SK-N-SH (cell line): ENCODE measurements at regions not wholly inside any gene's neighbourhood (a gene's known extent, or its start where the extent isn't known, plus 50 kb on each side); places are given as distances from the start of the nearest gene placed in this dataset.

ENCODE experiments used
- CTCF ChIA-PET: fragments of 300-600, 350-600 bp; formaldehyde crosslinking; extraction: SDS; loops from one replicate; lab custom pipeline; 2021; lab: Yijun Ruan, JAX
- POLR2A ChIA-PET: fragments of 350-600 bp; sonication (Branson Sonifier 250); formaldehyde crosslinking; extraction: SDS; loops from one replicate; lab custom pipeline; 2020; ENCODE audit warnings: antibody characterized with exemption, inconsistent platforms; lab: Yijun Ruan, JAX
- DNase-seq: peaks from one replicate; pipeline ENCODE4 v3.0.0; 2012
- H2AFZ ChIP-seq: fragments of 200-600 bp; sonication (generic); 2 replicates; pipeline ENCODE4 v1.8.1; 2016; ENCODE audit warnings: antibody characterized with exemption, mild to moderate bottlenecking, low read depth
- H3F3A ChIP-seq: fragments of 200-600 bp; sonication (generic); replicated peaks from 2 replicates; pipeline ENCODE3; 2016; ENCODE audit warnings: antibody characterized with exemption, mild to moderate bottlenecking; ENCODE audit not compliant: insufficient read depth
- H3K27ac ChIP-seq, 2 experiments: fragments of 200-500 bp in 1 of 2; fragments of 200-600 bp in 1 of 2; sonication (Bioruptor generic) in 1 of 2; sonication (generic), shearing (Covaris generic) in 1 of 2; 2 replicates each; pipeline versions ENCODE4 v1.5.1 to v1.6.1; 2014 to 2016; ENCODE audit warnings: low read depth in 2 of 2, inconsistent platforms in 1 of 2, low read length in 1 of 2, mild to moderate bottlenecking in 1 of 2, mixed read lengths in 1 of 2
- H3K27me3 ChIP-seq: fragments of 200-600 bp; sonication (generic), shearing (Covaris generic); 2 replicates; pipeline ENCODE4 v1.6.1; 2016; ENCODE audit warnings: mixed run types; ENCODE audit not compliant: insufficient read depth
- H3K36me3 ChIP-seq, 2 experiments: fragments of 200-500 bp in 1 of 2; fragments of 200-600 bp in 1 of 2; sonication (Bioruptor generic) in 1 of 2; sonication (generic) in 1 of 2; replicated peaks in 1 of 2; 2 replicates each; pipeline versions ENCODE3 to v1.5.1; 2014 to 2016; ENCODE audit warnings: low read length in 1 of 2, mild to moderate bottlenecking in 1 of 2; ENCODE audit not compliant: insufficient read depth in 2 of 2, control insufficient read depth in 1 of 2
- H3K4me1 ChIP-seq, 2 experiments: fragments of 200-500 bp in 1 of 2; fragments of 200-600 bp in 1 of 2; sonication (Bioruptor generic) in 1 of 2; sonication (generic), shearing (Covaris generic) in 1 of 2; 2 replicates each; pipeline versions ENCODE4 v1.5.1 to v1.6.1; 2014 to 2016; ENCODE audit warnings: low read depth in 1 of 2, low read length in 1 of 2, mixed run types in 1 of 2; ENCODE audit not compliant: insufficient read depth in 2 of 2, control insufficient read depth in 1 of 2
- H3K4me2 ChIP-seq: fragments of 200-600 bp; sonication (generic), shearing (Covaris generic); 2 replicates; pipeline ENCODE4 v1.6.1; 2017; ENCODE audit warnings: mixed run types
- H3K4me3 ChIP-seq, 2 experiments: fragments of 200-500 bp in 1 of 2; fragments of 200-600 bp in 1 of 2; sonication (Bioruptor generic) in 1 of 2; sonication (generic), shearing (Covaris generic) in 1 of 2; 2 replicates each; pipeline versions ENCODE4 v1.5.1 to v1.8.1; 2014 to 2016; ENCODE audit warnings: low read depth in 2 of 2, inconsistent platforms in 1 of 2, low read length in 1 of 2, mild to moderate bottlenecking in 1 of 2, mixed read lengths in 1 of 2, moderate library complexity in 1 of 2
- H3K79me2 ChIP-seq: fragments of 200-600 bp; sonication (generic); 2 replicates; pipeline ENCODE4 v1.8.1; 2017; ENCODE audit warnings: mild to moderate bottlenecking; ENCODE audit not compliant: insufficient read depth
- H3K9ac ChIP-seq: fragments of 200-600 bp; sonication (generic); 2 replicates; pipeline ENCODE4 v1.6.1; 2017; ENCODE audit warnings: mixed run types
- H3K9me2 ChIP-seq: fragments of 200-600 bp; sonication (generic); 2 replicates; pipeline ENCODE4 v1.6.1; 2017; ENCODE audit warnings: mixed run types
- H3K9me3 ChIP-seq: fragments of 200-600 bp; sonication (generic); 2 replicates; pipeline ENCODE4 v1.6.1; 2017; ENCODE audit warnings: mixed run types, mild to moderate bottlenecking, moderate library complexity
- H4K20me1 ChIP-seq: fragments of 200-600 bp; sonication (generic); 2 replicates; pipeline ENCODE4 v1.6.1; 2017; ENCODE audit warnings: mild to moderate bottlenecking, mixed run types; ENCODE audit not compliant: insufficient read depth
- CHD2 ChIP-seq: fragments of 150-350 bp; IDR thresholded peaks from 2 replicates; pipeline ENCODE4 v1.6.1; 2018; ENCODE audit warnings: low read length; ENCODE audit not compliant: partially characterized antibody
- ELF1 ChIP-seq: IDR thresholded peaks from 2 replicates; pipeline ENCODE4 v1.4.0; 2012
- EZH2phosphoT487 ChIP-seq: fragments of 200-600 bp; sonication (generic); IDR thresholded peaks from 2 replicates; pipeline ENCODE4 v1.6.1; 2017; ENCODE audit warnings: low read depth, mixed run types, mild to moderate bottlenecking, antibody characterized with exemption, moderate library complexity, borderline replicate concordance
- FOXM1 ChIP-seq: IDR thresholded peaks from 2 replicates; pipeline ENCODE4 v1.4.0; 2012; ENCODE audit warnings: low read depth, mild to moderate bottlenecking
- GABPA ChIP-seq: IDR thresholded peaks from 2 replicates; pipeline ENCODE4 v1.4.0; 2012; ENCODE audit warnings: low read depth, mild to moderate bottlenecking
- GATA2 ChIP-seq: sonication (generic); formaldehyde crosslinking; IDR thresholded peaks from 2 replicates; pipeline ENCODE4 v1.5.0; 2020; ENCODE audit warnings: mild to moderate bottlenecking, missing genetic modification reagents
- IRF3 ChIP-seq: fragments of 150-350 bp; IDR thresholded peaks from 2 replicates; pipeline ENCODE4 v1.6.1; 2016; ENCODE audit warnings: mild to moderate bottlenecking, low read depth, low read length
- MEF2A ChIP-seq: IDR thresholded peaks from 2 replicates; pipeline ENCODE4 v1.4.0; 2012; ENCODE audit warnings: low read depth, borderline replicate concordance
- NFIC ChIP-seq: IDR thresholded peaks from 2 replicates; pipeline ENCODE4 v1.4.0; 2012; ENCODE audit warnings: borderline replicate concordance
- NRF1 ChIP-seq: IDR thresholded peaks from 2 replicates; pipeline ENCODE4 v1.6.1; 2012; ENCODE audit warnings: low read depth, mild to moderate bottlenecking, low read length
- RAD21 ChIP-seq: IDR thresholded peaks from 2 replicates; pipeline ENCODE4 v1.6.1; 2012; ENCODE audit warnings: mild to moderate bottlenecking, low read length
- SIN3A ChIP-seq: IDR thresholded peaks from 2 replicates; pipeline ENCODE4 v1.6.1; 2012; ENCODE audit warnings: low read depth, mild to moderate bottlenecking, low read length, moderate library complexity, borderline replicate concordance
- SMC3 ChIP-seq: IDR thresholded peaks from 2 replicates; pipeline ENCODE4 v1.6.1; 2012; ENCODE audit warnings: low read depth, low read length, improper control_type of control experiment
- TCF12 ChIP-seq: IDR thresholded peaks from 2 replicates; pipeline ENCODE4 v1.4.0; 2012
- TEAD4 ChIP-seq: IDR thresholded peaks from 2 replicates; pipeline ENCODE4 v1.4.0; 2012; ENCODE audit warnings: mild to moderate bottlenecking, borderline replicate concordance; ENCODE audit not compliant: insufficient read depth
- YY1 ChIP-seq: IDR thresholded peaks from 2 replicates; pipeline ENCODE4 v1.4.0; 2012; ENCODE audit warnings: low read depth, mild to moderate bottlenecking
- WGBS: methylation state at CpG from one replicate; pipeline ENCODE4 v1.1.6; 2017; ENCODE audit warnings: low lambda C conversion rate; 5-methylcytosine and 5-hydroxymethylcytosine counted together

- H3K27me3 ChIP-seq = no peaks in the 10 kb centered on the region
- no peaks in the 10 kb centered on the region for H3K9me3 ChIP-seq
- H3K27ac ChIP-seq = no peak overlapping the region
- H3K9me2 ChIP-seq = no peaks in the 10 kb centered on the region
- H3K79me2 ChIP-seq = no peaks in the 10 kb centered on the region
- H4K20me1 ChIP-seq = no peaks in the 10 kb centered on the region
- no peak overlapping the region for H3K9ac ChIP-seq
- no peaks in the 10 kb centered on the region for H3F3A ChIP-seq
- H3K4me3 ChIP-seq = no peak overlapping the region
- ChIA-PET CTCF (interaction anchor here (1.0 to 2.0 kb wide), 5 partner anchors 8 to 157 kb away, joined by 3 to 9 read pairs (median 3); no protein-coding TSS in a partner anchor), POLR2A (no interaction called here)
- DNase-seq = no peak
- H3K4me1 ChIP-seq = peaks cover 0 to 9% of the 10 kb centered on the region in 2 experiments; a peak in 1 of 4 replicates
- H2AFZ ChIP-seq = no peak overlapping the region
- TF ChIP-seq GABPA = no peak
- no peak for TF ChIP-seq TEAD4
- TF ChIP-seq SIN3A = no peak
- TF ChIP-seq YY1 = no peak
- no peak for TF ChIP-seq MEF2A
- TF ChIP-seq EZH2phosphoT487 = no peak
- no peak for TF ChIP-seq GATA2 (CRISPR knock-in tag)
- no peak for TF ChIP-seq NFIC
- no peak for TF ChIP-seq IRF3
- no peak for TF ChIP-seq ELF1
- no peak for TF ChIP-seq TCF12
- no peak for TF ChIP-seq RAD21
- no peaks in the 10 kb centered on the region for H3K36me3 ChIP-seq
- no peak overlapping the region for H3K4me2 ChIP-seq
- 51% methylated on average over 6 of the region's 6 CpGs for WGBS
Measured at GRCh38 chr9:96075111-96075510, 199.6 kb downstream of the ERCC6L2 start.

GRCh38 chr9:96073531-96074480, 198.3 kb downstream of the ERCC6L2 start:
- Histone ChIP-seq H2AFZ (no peak overlapping the region), H4K20me1 (no peaks in the 10 kb centered on the region), H3K27me3 (no peaks in the 10 kb centered on the region), H3K4me3 (no peak overlapping the region), H3F3A (no peaks in the 10 kb centered on the region), H3K79me2 (no peaks in the 10 kb centered on the region), H3K9me3 (no peaks in the 10 kb centered on the region), H3K9me2 (no peaks in the 10 kb centered on the region), H3K4me1 (peaks cover 0 to 7% of the 10 kb centered on the region in 2 experiments; a peak in 1 of 4 replicates), H3K9ac (no peak overlapping the region), H3K27ac (no peak overlapping the region), H3K4me2 (no peak overlapping the region), H3K36me3 (no peaks in the 10 kb centered on the region)
- 63% methylated on average over 11 of the region's 11 CpGs for WGBS
- no peak for DNase-seq
- CTCF ChIA-PET = interaction anchor here (1.0 to 2.0 kb wide), 3 partner anchors 11 to 159 kb away, joined by 3 to 9 read pairs (median 3); no protein-coding TSS in a partner anchor
- POLR2A ChIA-PET = no interaction called here
- TF ChIP-seq EZH2phosphoT487 (no peak), SIN3A (no peak), FOXM1 (no peak), SMC3 (no peak), CHD2 (no peak), MEF2A (no peak), NFIC (no peak), NRF1 (no peak), ELF1 (no peak)
